ES-I3 (cell line): ENCODE measurements at regions not wholly inside any gene's neighbourhood (a gene's known extent, or its start where the extent isn't known, plus 50 kb on each side); places are given as distances from the start of the nearest gene placed in this dataset.

Experiments
- H3K36me3 ChIP-seq: 2 replicates; pipeline ENCODE4 v1.6.1; 2013; ENCODE audit warnings: mild to moderate bottlenecking, low read length, control low read depth, moderate library complexity; ENCODE audit not compliant: insufficient read depth
- H3K4me1 ChIP-seq: 2 replicates; pipeline ENCODE4 v1.6.1; 2013; ENCODE audit warnings: mild to moderate bottlenecking, control low read depth, low read length; ENCODE audit not compliant: insufficient read depth
- H3K9ac ChIP-seq: 2 replicates; pipeline ENCODE4 v1.6.1; 2013; ENCODE audit warnings: low read depth, mild to moderate bottlenecking, low read length, moderate library complexity
- H3K9me3 ChIP-seq: 2 replicates; pipeline ENCODE4 v1.6.1; 2013; ENCODE audit warnings: mild to moderate bottlenecking, low read length, moderate library complexity; ENCODE audit not compliant: control insufficient read depth, insufficient read depth

DNA sequence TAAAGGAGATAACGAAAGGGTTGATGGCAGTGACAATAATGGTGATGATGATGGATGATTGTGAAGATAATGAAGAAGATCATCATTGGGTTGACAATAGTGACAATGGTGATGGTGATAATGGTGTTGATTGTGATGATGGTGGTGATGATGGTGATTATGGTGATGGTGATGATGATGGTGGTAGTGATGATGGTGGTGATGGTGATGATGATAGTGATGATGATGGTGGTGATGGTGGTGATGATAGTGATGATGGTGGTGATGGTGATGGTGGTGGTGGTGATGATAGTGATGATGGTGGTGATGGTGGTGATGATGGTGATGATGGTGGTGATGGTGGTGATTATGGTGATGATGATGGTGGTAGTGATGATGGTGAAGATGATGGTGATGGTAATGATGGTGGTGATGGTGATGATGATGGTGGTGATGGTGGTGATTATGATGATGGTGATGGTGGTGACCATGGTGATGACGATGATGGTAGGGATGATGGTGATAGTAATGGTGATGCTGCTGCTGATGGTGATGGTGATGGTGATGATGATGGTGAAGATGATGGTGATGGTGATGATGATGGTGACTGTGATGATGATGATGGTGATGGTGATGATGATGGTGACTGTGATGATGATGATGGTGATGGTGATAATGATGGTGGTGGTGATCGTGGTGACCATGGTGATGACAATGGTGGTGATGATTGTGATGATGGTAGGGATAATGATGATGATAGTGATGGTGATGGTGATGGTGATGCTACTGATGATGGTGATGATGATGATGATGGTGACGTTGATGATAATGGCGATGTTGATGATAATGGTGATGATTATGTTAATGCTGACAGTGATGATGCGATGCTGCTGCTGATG is 61.6 kb upstream of the NKX1-1 start:
- Histone ChIP-seq H3K36me3 (no peaks in the 10 kb centered on the region), H3K9ac (no peak overlapping the region), H3K9me3 (no peaks in the 10 kb centered on the region), H3K4me1 (no peaks in the 10 kb centered on the region; the same call in 1 of the 2 replicates)

DNA sequence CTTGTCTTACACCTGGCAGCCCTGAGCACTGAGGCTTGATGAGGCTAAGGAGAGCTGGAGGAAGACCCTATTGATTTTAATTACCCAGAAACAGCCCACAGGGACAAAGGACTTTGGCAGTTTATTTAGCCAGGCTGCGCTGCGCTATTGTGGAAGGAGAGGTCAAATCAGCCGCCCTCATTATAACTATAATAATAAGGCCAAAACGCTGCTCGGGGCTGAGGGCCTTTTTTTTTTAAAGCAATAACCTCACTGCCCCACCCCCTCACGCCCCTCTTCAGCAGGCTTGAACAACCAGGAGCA is 60.6 kb upstream of the NKX1-1 start:
- Histone ChIP-seq H3K36me3 (no peaks in the 10 kb centered on the region), H3K4me1 (no peaks in the 10 kb centered on the region; the same call in 1 of the 2 replicates)

DNA sequence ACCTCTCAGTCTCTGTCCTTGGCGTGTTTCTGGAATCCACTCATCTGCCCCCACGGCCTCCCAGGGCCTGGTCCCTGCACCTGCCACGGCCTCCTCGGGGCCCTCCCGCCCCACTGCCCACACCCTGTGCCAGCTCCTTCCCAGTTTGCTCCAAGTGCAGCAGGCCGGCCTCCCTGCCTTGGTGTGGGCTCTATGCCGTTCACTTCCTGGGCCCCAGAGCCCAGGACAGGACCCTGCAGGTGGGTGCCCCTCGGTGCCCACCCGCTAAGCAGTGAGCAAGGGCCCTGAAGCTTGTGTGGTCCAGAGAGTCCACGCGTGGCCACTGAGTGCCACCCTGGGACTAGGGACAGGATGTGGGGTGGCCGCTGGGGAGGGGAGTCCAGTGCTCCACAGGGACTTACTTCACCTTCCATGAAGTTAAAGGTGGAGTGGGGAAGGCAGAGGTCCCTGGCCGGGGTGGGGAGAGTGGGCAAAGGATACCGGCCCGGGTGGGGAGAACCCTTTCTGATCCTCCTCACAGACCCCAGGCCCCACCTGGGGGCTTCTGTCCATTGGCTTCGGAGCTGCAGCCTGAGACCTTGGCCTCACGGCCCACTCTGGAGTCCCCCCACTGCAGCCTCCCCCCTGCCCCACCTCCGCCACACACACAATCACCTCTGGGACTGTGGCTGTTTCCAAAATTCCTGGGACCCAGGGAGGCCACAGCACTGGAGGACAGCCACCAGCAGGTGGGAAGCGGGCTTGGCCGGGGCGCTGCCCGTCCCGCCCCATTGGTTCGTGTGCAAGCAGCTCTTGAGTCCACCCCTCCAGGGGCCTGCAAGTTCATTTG is 60.0 kb upstream of the NKX1-1 start:
- H3K9me3 ChIP-seq, result no peaks in the 10 kb centered on the region
- no peaks in the 10 kb centered on the region for H3K36me3 ChIP-seq
- H3K9ac ChIP-seq, result no peak overlapping the region
- no peaks in the 10 kb centered on the region; the same call in 1 of the 2 replicates for H3K4me1 ChIP-seq

More for the DNA sequence above, 60.6 kb upstream of the NKX1-1 start:
- Histone ChIP-seq H3K9ac (no peak overlapping the region), H3K9me3 (no peaks in the 10 kb centered on the region)

GRCh38 chr4:1465173-1466033 is 59.2 kb upstream of the NKX1-1 start:
- Histone ChIP-seq H3K9me3 (no peaks in the 10 kb centered on the region), H3K4me1 (no peaks in the 10 kb centered on the region; the same call in 1 of the 2 replicates), H3K36me3 (no peaks in the 10 kb centered on the region), H3K9ac (no peak overlapping the region)

GRCh38 chr4:1464581-1465171 is 58.4 kb upstream of the NKX1-1 start:
- Histone ChIP-seq H3K36me3 (no peaks in the 10 kb centered on the region), H3K9ac (no peak overlapping the region), H3K4me1 (no peaks in the 10 kb centered on the region; the same call in 1 of the 2 replicates), H3K9me3 (no peaks in the 10 kb centered on the region)

DNA sequence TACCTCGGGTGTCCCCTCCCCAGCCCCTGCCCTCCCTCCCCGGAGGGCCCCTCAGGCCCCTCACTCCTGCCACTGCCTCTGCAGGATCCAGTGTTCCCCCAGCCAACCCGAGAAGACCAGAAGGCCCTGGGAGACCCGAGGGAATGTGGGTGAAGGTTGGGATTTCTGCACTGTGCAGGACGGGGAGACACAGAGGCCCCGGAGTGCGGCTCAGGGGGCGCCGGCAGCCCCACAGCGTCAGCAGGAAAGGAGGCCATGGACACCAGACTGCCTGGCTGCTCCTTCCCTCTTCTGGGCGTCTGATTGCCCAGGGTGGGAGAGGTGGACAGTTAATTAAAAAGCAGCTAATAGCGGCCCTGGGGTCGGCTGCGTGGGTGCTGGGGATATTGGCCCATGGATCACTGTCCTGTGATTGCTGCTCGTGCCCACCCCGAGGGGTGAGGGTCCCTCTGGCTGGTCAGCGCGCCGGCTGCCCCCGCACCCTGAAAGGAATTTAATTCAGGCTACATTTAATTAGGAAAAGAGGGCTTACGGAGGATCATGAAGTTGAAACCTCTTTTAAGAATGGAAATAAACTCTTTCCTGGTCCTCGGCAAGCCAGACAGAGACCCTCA is 57.8 kb upstream of the NKX1-1 start:
- no peaks in the 10 kb centered on the region; the same call in 1 of the 2 replicates for H3K4me1 ChIP-seq
- H3K36me3 ChIP-seq, result no peaks in the 10 kb centered on the region

DNA sequence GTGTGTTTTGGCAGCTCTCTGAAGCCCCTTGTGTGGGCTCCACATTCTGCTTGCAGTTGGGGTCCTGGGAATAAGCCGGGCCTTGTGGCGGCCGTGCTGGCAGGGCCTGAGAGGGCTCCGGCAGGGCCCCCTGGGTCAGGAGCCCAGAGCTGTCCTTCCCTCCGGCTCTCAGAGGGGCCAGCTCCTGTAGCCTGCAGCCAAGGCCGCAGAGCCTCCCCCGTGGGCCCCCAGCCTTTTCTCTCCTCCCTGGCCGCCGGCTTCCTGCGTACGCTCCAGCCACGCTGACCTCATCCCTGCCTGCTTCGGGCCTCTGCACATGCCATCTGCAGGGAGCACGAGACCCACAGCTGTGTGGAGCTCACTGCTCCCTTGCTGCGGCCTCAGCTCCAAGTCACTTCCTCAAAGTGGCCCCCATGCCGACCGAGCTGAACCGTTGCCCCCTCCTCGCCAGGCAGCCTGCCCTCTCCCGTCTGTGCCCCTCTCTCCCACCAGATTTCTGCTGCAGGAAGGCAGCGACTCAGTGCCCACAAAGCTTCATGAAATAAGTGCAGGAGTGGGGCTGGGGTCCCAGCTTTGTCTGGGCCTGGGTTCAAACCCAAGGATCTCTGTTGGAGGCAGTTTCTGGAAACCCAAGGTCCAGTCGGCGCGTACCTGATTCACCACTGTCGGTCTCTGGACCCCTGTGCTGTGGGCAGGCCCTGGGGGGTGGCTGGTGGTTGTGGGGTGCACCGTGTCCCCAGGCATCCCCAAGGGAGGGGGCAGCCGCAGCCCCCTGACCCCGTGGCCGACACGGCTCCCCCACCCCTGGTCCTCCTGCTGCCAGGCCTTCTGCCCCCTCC is 57.1 kb upstream of the NKX1-1 start:
- H3K9me3 ChIP-seq, result no peaks in the 10 kb centered on the region
- H3K9ac ChIP-seq, result no peak overlapping the region
- no peaks in the 10 kb centered on the region; the same call in 1 of the 2 replicates for H3K4me1 ChIP-seq
- H3K36me3 ChIP-seq, result no peaks in the 10 kb centered on the region

More for the DNA sequence above, 57.8 kb upstream of the NKX1-1 start:
- H3K9ac ChIP-seq, result no peak overlapping the region
- no peaks in the 10 kb centered on the region for H3K9me3 ChIP-seq

DNA sequence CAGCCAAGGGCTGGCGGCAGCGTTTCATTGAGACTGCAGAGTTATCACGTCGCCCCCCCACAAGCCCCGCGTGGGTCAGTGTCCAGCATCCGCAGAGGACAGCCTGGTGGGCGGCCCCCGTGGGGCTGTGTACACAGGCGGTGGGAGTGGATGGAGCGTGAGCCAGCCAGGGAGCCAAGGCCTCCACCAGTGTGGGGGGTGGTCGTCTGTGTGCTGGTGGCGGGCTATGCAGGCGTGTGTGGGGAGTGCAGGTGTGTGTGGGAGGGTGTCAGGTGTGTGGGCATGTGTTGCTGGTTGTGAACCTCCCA is 56.5 kb upstream of the NKX1-1 start:
- no peak overlapping the region for H3K9ac ChIP-seq
- no peaks in the 10 kb centered on the region for H3K9me3 ChIP-seq
- no peaks in the 10 kb centered on the region; the same call in 1 of the 2 replicates for H3K4me1 ChIP-seq
- no peaks in the 10 kb centered on the region for H3K36me3 ChIP-seq

DNA sequence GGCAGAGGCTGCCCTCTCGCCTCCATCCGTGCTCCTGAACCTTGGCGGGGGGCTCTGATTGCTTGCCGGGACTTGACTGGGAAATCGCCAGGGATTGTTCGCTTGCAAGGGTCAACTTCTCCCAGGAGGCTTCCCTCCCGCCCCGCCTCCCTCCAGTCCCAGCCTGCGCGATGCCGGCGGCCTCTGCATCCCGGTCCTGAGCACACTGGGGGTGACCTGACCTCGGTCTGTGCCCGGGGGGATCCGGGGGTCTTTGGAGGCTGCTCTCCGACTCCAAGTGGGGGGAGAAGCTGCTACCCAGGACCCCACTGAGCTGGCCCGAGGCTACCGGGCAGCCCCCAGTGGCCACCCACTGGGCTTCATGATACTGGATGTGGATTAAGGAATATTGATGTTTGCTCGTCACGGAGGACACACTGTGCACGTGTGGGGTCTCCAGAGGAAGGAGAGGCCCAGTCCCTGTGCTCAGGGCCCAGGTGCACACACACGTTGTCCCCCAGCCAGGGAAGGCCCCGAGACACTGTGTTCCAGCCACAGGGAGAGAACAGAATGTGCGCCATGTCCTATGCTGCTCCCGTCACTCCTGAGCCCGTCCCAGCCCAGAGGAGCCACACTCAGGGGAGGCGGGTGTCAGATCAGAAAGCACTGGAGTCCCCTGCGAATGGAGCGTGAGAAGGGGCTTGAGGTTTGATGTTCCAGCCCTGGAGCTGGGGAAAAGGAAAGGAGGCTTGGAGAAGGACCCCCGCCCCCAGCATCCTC is 55.9 kb upstream of the NKX1-1 start:
- no peaks in the 10 kb centered on the region; the same call in 1 of the 2 replicates for H3K4me1 ChIP-seq
- H3K9me3 ChIP-seq, result no peaks in the 10 kb centered on the region
- no peak overlapping the region for H3K9ac ChIP-seq
- H3K36me3 ChIP-seq, result no peaks in the 10 kb centered on the region

- Histone ChIP-seq H3K36me3 (no peaks in the 10 kb centered on the region), H3K9ac (no peak overlapping the region), H3K4me1 (no peaks in the 10 kb centered on the region; the same call in 1 of the 2 replicates), H3K9me3 (no peaks in the 10 kb centered on the region)
Measured at GRCh38 chr4:1460967-1461868, 55.0 kb upstream of the NKX1-1 start.

GRCh38 chr4:1459722-1460511 is 53.7 kb upstream of the NKX1-1 start:
- Histone ChIP-seq H3K4me1 (no peaks in the 10 kb centered on the region; the same call in 1 of the 2 replicates), H3K9ac (no peak overlapping the region), H3K36me3 (no peaks in the 10 kb centered on the region), H3K9me3 (no peaks in the 10 kb centered on the region)
